DND-41 (cell line): ENCODE measurements at regions not wholly inside any gene's neighbourhood (a gene's known extent, or its start where the extent isn't known, plus 50 kb on each side); places are given as distances from the start of the nearest gene placed in this dataset.

Source experiments
- ATAC-seq: fragments of 200-7000 bp; cut with Tn5 transposase; 3 replicates; pipeline ENCODE4 v1.9.1; 2021; ENCODE audit warnings: low read depth; ENCODE audit not compliant: insufficient read depth
- DNase-seq: peaks from one replicate; pipeline ENCODE4 v3.0.0-alpha.2; 2020
- H2AFZ ChIP-seq: 2 replicates; pipeline ENCODE4 v1.6.0; 2012; ENCODE audit warnings: low read depth, low read length
- H3K27ac ChIP-seq: 2 replicates; pipeline ENCODE4 v1.5.1; 2012; ENCODE audit warnings: low read length, inconsistent platforms
- H3K27me3 ChIP-seq: fragments of 200-600 bp; sonication (generic); 2 replicates; pipeline ENCODE4 v1.6.0; 2012; ENCODE audit warnings: low read length, mild to moderate bottlenecking, inconsistent platforms; ENCODE audit not compliant: insufficient read depth, poor library complexity
- H3K36me3 ChIP-seq: 2 replicates; pipeline ENCODE4 v1.5.1; 2012; ENCODE audit warnings: low read length, inconsistent platforms; ENCODE audit not compliant: insufficient read depth
- H3K4me1 ChIP-seq: 2 replicates; pipeline ENCODE4 v1.5.1; 2012; ENCODE audit warnings: mild to moderate bottlenecking, low read length; ENCODE audit not compliant: insufficient read depth
- H3K4me2 ChIP-seq: 2 replicates; pipeline ENCODE4 v1.6.0; 2012; ENCODE audit warnings: mild to moderate bottlenecking, moderate library complexity, low read length, inconsistent platforms; ENCODE audit not compliant: insufficient read depth
- H3K4me3 ChIP-seq, 2 experiments: fragments of 200-600 bp in 1 of 2; shearing (Covaris generic) in 1 of 2; 2 replicates each; pipeline ENCODE4 v1.5.1; 2012 to 2016; ENCODE audit warnings: inconsistent platforms in 2 of 2, low read length in 2 of 2, mild to moderate bottlenecking in 2 of 2, low read depth in 1 of 2, moderate library complexity in 1 of 2
- H3K79me2 ChIP-seq: 2 replicates; pipeline ENCODE4 v1.6.0; 2012; ENCODE audit warnings: low read length, inconsistent platforms; ENCODE audit not compliant: insufficient read depth
- H3K9ac ChIP-seq: 2 replicates; pipeline ENCODE4 v1.6.0; 2012; ENCODE audit warnings: low read depth, mild to moderate bottlenecking, inconsistent platforms, low read length, moderate library complexity
- H3K9me3 ChIP-seq: 2 replicates; pipeline ENCODE4 v1.5.1; 2012; ENCODE audit warnings: low read length, moderate library complexity, mild to moderate bottlenecking, inconsistent platforms; ENCODE audit not compliant: insufficient read depth, severe bottlenecking
- H4K20me1 ChIP-seq: 2 replicates; pipeline ENCODE4 v1.6.0; 2012; ENCODE audit warnings: low read length; ENCODE audit not compliant: insufficient read depth
- EZH2 ChIP-seq: IDR thresholded peaks from 3 replicates; pipeline ENCODE4 v1.6.1; 2012; ENCODE audit warnings: borderline replicate concordance, low read depth, mild to moderate bottlenecking, moderate library complexity, low read length, inconsistent platforms; ENCODE audit not compliant: severe bottlenecking
- TF ChIP-seq, protein P1 (sequence below): IDR thresholded peaks from 2 replicates; pipeline ENCODE4 v1.5.1; 2012; ENCODE audit warnings: borderline replicate concordance, low read length, moderate library complexity, mild to moderate bottlenecking; ENCODE audit not compliant: poor library complexity, severe bottlenecking; ENCODE audit errors: extremely low read depth

DNA sequence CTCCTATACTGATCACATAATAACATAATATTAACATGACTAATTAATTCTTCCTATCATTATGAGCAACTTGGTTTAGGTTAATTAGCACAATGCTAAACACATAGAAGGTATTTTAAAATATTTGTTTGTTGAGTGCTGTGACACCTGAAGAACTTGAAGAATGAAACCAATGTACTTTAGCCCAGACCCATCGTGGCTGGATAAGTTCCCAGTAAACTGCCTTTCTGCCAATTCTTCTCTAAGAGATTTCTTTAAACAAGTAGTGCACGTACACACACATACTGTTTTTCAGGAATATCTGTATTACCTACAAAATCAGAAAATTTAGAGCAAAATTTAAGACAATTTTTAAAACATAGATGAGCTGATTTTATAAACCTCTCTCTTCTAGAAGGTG is 207.4 kb upstream of the SSTR1 start:
- DNase-seq, result no peak
- ATAC-seq, result no peak
- no peak overlapping the region for H3K9ac ChIP-seq
- H3K27ac ChIP-seq, result no peak overlapping the region
- no peak overlapping the region for H3K4me2 ChIP-seq
- TF ChIP-seq EZH2, result no peak
- TF ChIP-seq, protein P1, sequence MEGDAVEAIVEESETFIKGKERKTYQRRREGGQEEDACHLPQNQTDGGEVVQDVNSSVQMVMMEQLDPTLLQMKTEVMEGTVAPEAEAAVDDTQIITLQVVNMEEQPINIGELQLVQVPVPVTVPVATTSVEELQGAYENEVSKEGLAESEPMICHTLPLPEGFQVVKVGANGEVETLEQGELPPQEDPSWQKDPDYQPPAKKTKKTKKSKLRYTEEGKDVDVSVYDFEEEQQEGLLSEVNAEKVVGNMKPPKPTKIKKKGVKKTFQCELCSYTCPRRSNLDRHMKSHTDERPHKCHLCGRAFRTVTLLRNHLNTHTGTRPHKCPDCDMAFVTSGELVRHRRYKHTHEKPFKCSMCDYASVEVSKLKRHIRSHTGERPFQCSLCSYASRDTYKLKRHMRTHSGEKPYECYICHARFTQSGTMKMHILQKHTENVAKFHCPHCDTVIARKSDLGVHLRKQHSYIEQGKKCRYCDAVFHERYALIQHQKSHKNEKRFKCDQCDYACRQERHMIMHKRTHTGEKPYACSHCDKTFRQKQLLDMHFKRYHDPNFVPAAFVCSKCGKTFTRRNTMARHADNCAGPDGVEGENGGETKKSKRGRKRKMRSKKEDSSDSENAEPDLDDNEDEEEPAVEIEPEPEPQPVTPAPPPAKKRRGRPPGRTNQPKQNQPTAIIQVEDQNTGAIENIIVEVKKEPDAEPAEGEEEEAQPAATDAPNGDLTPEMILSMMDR, result no peak
- H3K36me3 ChIP-seq, result no peaks in the 10 kb centered on the region
- H3K79me2 ChIP-seq, result no peaks in the 10 kb centered on the region
- no peak overlapping the region for H3K4me3 ChIP-seq
- H3K27me3 ChIP-seq, result no peaks in the 10 kb centered on the region
- no peak overlapping the region for H2AFZ ChIP-seq
- no peaks in the 10 kb centered on the region for H3K4me1 ChIP-seq
- H3K9me3 ChIP-seq, result no peaks in the 10 kb centered on the region
- H4K20me1 ChIP-seq, result no peaks in the 10 kb centered on the region

DNA sequence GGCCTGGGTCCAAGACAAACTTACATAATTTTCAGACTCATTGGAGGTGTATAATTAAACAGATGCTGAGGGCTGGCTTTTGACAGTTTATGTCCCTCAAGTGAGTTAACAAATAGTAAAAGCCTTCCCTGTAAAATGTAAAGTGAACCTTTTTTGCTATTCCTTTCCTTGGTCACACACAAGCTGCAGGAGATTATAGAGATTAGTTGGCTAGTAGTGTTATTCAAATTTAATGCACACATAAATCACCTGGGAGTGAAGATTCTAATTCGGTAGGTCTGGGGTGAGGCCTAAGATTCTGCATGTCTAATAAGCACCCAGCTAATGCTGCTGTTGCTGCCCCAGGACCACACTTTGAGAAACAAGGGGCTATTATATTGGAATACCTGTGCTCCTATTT is 206.2 kb upstream of the SSTR1 start:
- no peak overlapping the region for H2AFZ ChIP-seq
- no peaks in the 10 kb centered on the region for H3K36me3 ChIP-seq
- TF ChIP-seq, protein P1, result no peak
- no peak for TF ChIP-seq EZH2
- H3K27ac ChIP-seq, result no peak overlapping the region
- no peaks in the 10 kb centered on the region for H3K9me3 ChIP-seq
- ATAC-seq, result no peak
- no peaks in the 10 kb centered on the region for H4K20me1 ChIP-seq
- H3K79me2 ChIP-seq, result no peaks in the 10 kb centered on the region
- H3K4me2 ChIP-seq, result no peak overlapping the region
- H3K9ac ChIP-seq, result no peak overlapping the region
- H3K27me3 ChIP-seq, result no peaks in the 10 kb centered on the region
- no peak overlapping the region for H3K4me3 ChIP-seq
- no peak for DNase-seq
- H3K4me1 ChIP-seq, result no peaks in the 10 kb centered on the region

DNA sequence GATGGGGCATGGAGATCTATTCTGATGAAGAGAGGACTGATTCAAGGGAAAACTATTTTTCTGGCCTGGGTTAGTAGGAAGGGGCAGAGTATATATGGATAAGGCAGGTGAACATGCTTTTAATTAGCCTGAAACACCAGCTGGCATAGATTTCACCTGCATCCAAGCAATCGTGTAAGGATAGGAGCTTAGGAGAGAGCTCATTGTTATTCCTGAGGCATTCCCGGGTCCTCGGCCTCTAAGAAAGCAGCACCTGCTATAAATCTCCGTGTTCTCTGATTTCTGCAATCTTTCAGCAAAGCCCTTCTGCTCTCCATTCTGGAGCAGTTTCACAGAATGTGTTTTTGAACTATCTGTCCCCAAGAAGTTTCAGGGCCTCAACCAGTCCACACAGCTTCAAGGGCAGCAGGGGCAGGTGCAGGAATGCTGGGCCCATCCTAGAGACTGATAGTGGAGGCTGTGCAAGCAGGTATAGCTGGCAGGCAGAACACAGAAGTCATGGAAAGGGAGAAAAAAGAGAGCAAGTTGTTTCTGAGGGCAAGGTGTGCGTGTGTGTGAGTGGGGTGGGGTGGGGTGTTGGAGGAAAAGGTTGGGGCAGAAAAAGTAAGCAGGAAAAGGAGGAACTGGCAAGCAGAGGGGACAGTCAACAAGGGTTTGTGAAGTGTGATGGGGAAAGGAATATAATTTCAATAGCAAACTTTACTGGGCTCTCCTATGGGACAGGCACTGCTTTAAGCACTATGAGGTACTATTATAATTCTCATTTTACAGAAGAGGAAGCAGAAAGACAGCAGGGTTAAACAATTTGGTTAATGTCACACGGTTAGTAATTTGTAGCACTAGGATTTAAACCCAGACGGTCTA is 203.7 kb upstream of the SSTR1 start:
- H3K27me3 ChIP-seq, result no peaks in the 10 kb centered on the region
- no peaks in the 10 kb centered on the region for H3K9me3 ChIP-seq
- no peak overlapping the region for H2AFZ ChIP-seq
- no peak overlapping the region for H3K4me3 ChIP-seq
- H3K79me2 ChIP-seq, result no peaks in the 10 kb centered on the region
- no peaks in the 10 kb centered on the region for H3K36me3 ChIP-seq
- H3K27ac ChIP-seq, result no peak overlapping the region
- DNase-seq (no peak), ATAC-seq (no peak)
- no peaks in the 10 kb centered on the region for H4K20me1 ChIP-seq
- no peak overlapping the region for H3K4me2 ChIP-seq
- no peak overlapping the region for H3K9ac ChIP-seq
- no peaks in the 10 kb centered on the region for H3K4me1 ChIP-seq
- TF ChIP-seq, protein P1, result no peak
- TF ChIP-seq EZH2, result no peak
